HCT116 (cell line): ENCODE measurements at regions not wholly inside any gene's neighbourhood (a gene's known extent, or its start where the extent isn't known, plus 50 kb on each side); places are given as distances from the start of the nearest gene placed in this dataset.

Experiments used
- EZH2 ChIP-seq: fragments of 200-600 bp; sonication (generic); IDR thresholded peaks from 2 replicates; pipeline ENCODE4 v1.6.1; 2017; ENCODE audit warnings: antibody characterized with exemption, mixed run types
- EZH2phosphoT487 ChIP-seq: fragments of 200-600 bp; IDR thresholded peaks from 2 replicates; pipeline ENCODE4 v1.6.1; 2018; ENCODE audit warnings: antibody characterized with exemption, borderline replicate concordance
- JUND ChIP-seq: IDR thresholded peaks from 2 replicates; pipeline ENCODE4 v1.6.1; 2012
- POLR2AphosphoS5 ChIP-seq: IDR thresholded peaks from 2 replicates; pipeline ENCODE4 v1.6.1; 2011; ENCODE audit warnings: mild to moderate bottlenecking, low read depth, low read length, moderate library complexity
- RAD21 ChIP-seq: IDR thresholded peaks from 2 replicates; pipeline ENCODE4 v1.6.1; 2012; ENCODE audit warnings: low read depth, mild to moderate bottlenecking
- YY1 ChIP-seq: IDR thresholded peaks from 2 replicates; pipeline ENCODE4 v1.6.1; 2011; ENCODE audit warnings: low read length, low read depth, moderate library complexity, mild to moderate bottlenecking; ENCODE audit not compliant: insufficient replicate concordance; ENCODE audit errors: extremely low read depth
- ZFX ChIP-seq: fragments of 450-650 bp; IDR thresholded peaks from 2 replicates; pipeline ENCODE4 v1.6.1; 2017
- TF ChIP-seq, protein P1 (sequence below), 3 experiments: fragments of 200-600 bp in 1 of 3; sonication (generic) in 1 of 3; IDR thresholded peaks in 2 of 3; conservative IDR thresholded peaks in 1 of 3; 2 replicates each; pipeline ENCODE4 v1.5.1; 2012 to 2017; ENCODE audit warnings: low read depth in 2 of 3, low read length in 2 of 3, antibody characterized with exemption in 1 of 3, borderline replicate concordance in 1 of 3, control low read depth in 1 of 3, mild to moderate bottlenecking in 1 of 3, mixed read lengths in 1 of 3, mixed run types in 1 of 3, moderate library complexity in 1 of 3; ENCODE audit not compliant: insufficient read depth in 1 of 3
- TF ChIP-seq, protein P2 (sequence below): IDR thresholded peaks from 2 replicates; pipeline ENCODE4 v1.6.1; 2011; ENCODE audit warnings: mild to moderate bottlenecking, low read length, moderate library complexity; ENCODE audit not compliant: insufficient replicate concordance; ENCODE audit errors: extremely low read depth

- TF ChIP-seq ZFX (no peak), POLR2AphosphoS5 (no peak), JUND (no peak), EZH2 (no peak), EZH2phosphoT487 (no peak), RAD21 (no peak), YY1 (no peak)
- TF ChIP-seq, protein P1, sequence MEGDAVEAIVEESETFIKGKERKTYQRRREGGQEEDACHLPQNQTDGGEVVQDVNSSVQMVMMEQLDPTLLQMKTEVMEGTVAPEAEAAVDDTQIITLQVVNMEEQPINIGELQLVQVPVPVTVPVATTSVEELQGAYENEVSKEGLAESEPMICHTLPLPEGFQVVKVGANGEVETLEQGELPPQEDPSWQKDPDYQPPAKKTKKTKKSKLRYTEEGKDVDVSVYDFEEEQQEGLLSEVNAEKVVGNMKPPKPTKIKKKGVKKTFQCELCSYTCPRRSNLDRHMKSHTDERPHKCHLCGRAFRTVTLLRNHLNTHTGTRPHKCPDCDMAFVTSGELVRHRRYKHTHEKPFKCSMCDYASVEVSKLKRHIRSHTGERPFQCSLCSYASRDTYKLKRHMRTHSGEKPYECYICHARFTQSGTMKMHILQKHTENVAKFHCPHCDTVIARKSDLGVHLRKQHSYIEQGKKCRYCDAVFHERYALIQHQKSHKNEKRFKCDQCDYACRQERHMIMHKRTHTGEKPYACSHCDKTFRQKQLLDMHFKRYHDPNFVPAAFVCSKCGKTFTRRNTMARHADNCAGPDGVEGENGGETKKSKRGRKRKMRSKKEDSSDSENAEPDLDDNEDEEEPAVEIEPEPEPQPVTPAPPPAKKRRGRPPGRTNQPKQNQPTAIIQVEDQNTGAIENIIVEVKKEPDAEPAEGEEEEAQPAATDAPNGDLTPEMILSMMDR (IDR thresholded peaks at IDR 0.05 in 2 of 3, conservative IDR thresholded peaks at IDR 0.05 in 1 of 3; ENCODE audit: borderline replicate concordance in 1 of 3, insufficient read depth in 1 of 3, low read depth in 2 of 3, low read length in 2 of 3), result no peak
- TF ChIP-seq, protein P2, sequence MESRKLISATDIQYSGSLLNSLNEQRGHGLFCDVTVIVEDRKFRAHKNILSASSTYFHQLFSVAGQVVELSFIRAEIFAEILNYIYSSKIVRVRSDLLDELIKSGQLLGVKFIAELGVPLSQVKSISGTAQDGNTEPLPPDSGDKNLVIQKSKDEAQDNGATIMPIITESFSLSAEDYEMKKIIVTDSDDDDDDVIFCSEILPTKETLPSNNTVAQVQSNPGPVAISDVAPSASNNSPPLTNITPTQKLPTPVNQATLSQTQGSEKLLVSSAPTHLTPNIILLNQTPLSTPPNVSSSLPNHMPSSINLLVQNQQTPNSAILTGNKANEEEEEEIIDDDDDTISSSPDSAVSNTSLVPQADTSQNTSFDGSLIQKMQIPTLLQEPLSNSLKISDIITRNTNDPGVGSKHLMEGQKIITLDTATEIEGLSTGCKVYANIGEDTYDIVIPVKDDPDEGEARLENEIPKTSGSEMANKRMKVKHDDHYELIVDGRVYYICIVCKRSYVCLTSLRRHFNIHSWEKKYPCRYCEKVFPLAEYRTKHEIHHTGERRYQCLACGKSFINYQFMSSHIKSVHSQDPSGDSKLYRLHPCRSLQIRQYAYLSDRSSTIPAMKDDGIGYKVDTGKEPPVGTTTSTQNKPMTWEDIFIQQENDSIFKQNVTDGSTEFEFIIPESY, result no peak
Measured at GRCh38 chr14:61226015-61226654, 55.0 kb downstream of the TMEM30B start.
